ENCODE measurements at regions not wholly inside any gene's neighbourhood (a gene's known extent, or its start where the extent isn't known, plus 50 kb on each side); places are given as distances from the start of the nearest gene placed in this dataset.

DNA sequence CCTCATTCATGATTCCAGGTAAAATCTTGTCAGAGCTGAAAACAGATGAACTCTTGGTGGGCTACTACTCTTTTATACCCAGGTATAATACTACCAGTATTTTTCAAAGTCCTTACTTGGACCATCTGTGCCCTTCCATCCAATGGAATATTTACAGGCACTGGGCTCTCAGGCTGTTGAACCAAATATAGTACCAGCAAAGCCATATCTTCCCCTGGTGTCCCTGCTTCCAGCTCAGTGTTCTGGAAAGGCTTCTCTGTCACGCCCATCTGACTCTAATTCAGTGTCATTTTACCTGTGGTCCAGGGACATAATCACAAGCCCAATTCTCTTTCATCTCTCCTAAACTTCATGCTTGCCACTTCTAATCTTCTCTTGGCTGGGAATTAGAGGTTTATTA, 119.2 kb upstream of the STK17B start:
- TF ChIP-seq, protein P1, sequence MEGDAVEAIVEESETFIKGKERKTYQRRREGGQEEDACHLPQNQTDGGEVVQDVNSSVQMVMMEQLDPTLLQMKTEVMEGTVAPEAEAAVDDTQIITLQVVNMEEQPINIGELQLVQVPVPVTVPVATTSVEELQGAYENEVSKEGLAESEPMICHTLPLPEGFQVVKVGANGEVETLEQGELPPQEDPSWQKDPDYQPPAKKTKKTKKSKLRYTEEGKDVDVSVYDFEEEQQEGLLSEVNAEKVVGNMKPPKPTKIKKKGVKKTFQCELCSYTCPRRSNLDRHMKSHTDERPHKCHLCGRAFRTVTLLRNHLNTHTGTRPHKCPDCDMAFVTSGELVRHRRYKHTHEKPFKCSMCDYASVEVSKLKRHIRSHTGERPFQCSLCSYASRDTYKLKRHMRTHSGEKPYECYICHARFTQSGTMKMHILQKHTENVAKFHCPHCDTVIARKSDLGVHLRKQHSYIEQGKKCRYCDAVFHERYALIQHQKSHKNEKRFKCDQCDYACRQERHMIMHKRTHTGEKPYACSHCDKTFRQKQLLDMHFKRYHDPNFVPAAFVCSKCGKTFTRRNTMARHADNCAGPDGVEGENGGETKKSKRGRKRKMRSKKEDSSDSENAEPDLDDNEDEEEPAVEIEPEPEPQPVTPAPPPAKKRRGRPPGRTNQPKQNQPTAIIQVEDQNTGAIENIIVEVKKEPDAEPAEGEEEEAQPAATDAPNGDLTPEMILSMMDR (IDR thresholded peaks at IDR 0.05) = no peak
- TF ChIP-seq POLR2A (IDR thresholded peaks at IDR 0.05) = no peak
